B cell (primary cell): ENCODE measurements at regions not wholly inside any gene's neighbourhood (a gene's known extent, or its start where the extent isn't known, plus 50 kb on each side); places are given as distances from the start of the nearest gene placed in this dataset.

ENCODE experiments used
- ATAC-seq: fragments of 200-7000 bp; cut with Tn5 transposase; one replicate; pipeline ENCODE4 v1.10.0; 2021; ENCODE audit warnings: low read depth, mild to moderate bottlenecking, moderate number of reproducible peaks, moderate library complexity
- CTCF ChIA-PET: fragments of 350-600 bp; sonication (Branson Sonifier 250); formaldehyde crosslinking; loops from one replicate; lab custom pipeline; 2021; ENCODE audit warnings: antibody characterized with exemption, inconsistent platforms; lab: Charles Lee
- POLR2A ChIA-PET: fragments of 350-600 bp; sonication (Branson Sonifier 250); formaldehyde crosslinking; loops from one replicate; lab custom pipeline; 2021; ENCODE audit warnings: antibody characterized with exemption; lab: Charles Lee
- DNase-seq: peaks from one replicate; pipeline ENCODE4 v3.0.0; 2013
- H2AFZ ChIP-seq: 2 replicates; pipeline ENCODE4 v1.6.1; 2012; ENCODE audit warnings: mild to moderate bottlenecking, low read depth, low read length; ENCODE audit not compliant: insufficient read depth, poor library complexity, severe bottlenecking
- H3K27ac ChIP-seq, 2 donors: 1 replicate in 1 of 2; 2 replicates in 1 of 2; pipeline ENCODE4 v1.5.1; 2012 to 2013; ENCODE audit warnings: low read length in 2 of 2, mild to moderate bottlenecking in 2 of 2, moderate library complexity in 1 of 2
- H3K27me3 ChIP-seq, 4 experiments: fragments of 200-600 bp in 1 of 4; sonication (generic) in 1 of 4; replicated peaks in 1 of 4; 1 replicate in 2 of 4; 2 replicates in 2 of 4; pipeline versions ENCODE4 v1.6.1 to v1.7.0; 2013 to 2016; ENCODE audit warnings: low read length in 3 of 4, mild to moderate bottlenecking in 2 of 4, mixed read lengths in 1 of 4, moderate library complexity in 1 of 4; ENCODE audit not compliant: insufficient read depth in 4 of 4, control insufficient read depth in 3 of 4; ENCODE audit errors: control extremely low read depth in 1 of 4
- H3K36me3 ChIP-seq, 2 experiments: replicated peaks in 1 of 2; 1 replicate in 1 of 2; 2 replicates in 1 of 2; pipeline versions ENCODE4 v1.6.1 to v1.7.1; 2013; ENCODE audit warnings: low read length in 1 of 2; ENCODE audit not compliant: insufficient read depth in 2 of 2, control insufficient read depth in 1 of 2; ENCODE audit errors: control extremely low read depth in 1 of 2, extremely low read depth in 1 of 2
- H3K4me1 ChIP-seq, 2 donors: fragments of 200-600 bp in 1 of 2; sonication (generic) in 1 of 2; 1 replicate in 1 of 2; 2 replicates in 1 of 2; pipeline versions ENCODE4 v1.5.1 to v1.6.1; 2013 to 2017; ENCODE audit warnings: low read length in 2 of 2; ENCODE audit not compliant: control insufficient read depth in 2 of 2, insufficient read depth in 2 of 2
- H3K4me2 ChIP-seq: replicated peaks from 2 replicates; pipeline ENCODE3; 2012; ENCODE audit warnings: mild to moderate bottlenecking, low read depth, low read length; ENCODE audit not compliant: poor library complexity, severe bottlenecking
- H3K4me3 ChIP-seq, 5 experiments: fragments of 200-600 bp in 1 of 5; sonication (generic) in 1 of 5; 1 replicate in 3 of 5; 2 replicates in 2 of 5; pipeline versions ENCODE4 v1.5.1 to v1.7.0; 2011 to 2016; ENCODE audit warnings: low read length in 4 of 5, mild to moderate bottlenecking in 4 of 5, low read depth in 2 of 5, control low read depth in 1 of 5, moderate library complexity in 1 of 5; ENCODE audit not compliant: insufficient read depth in 1 of 5; ENCODE audit errors: control extremely low read depth in 1 of 5, extremely low read depth in 1 of 5
- H3K79me2 ChIP-seq: fragments of 200-600 bp; sonication (generic); one replicate; pipeline ENCODE4 v1.6.0; 2016; ENCODE audit warnings: low read length; ENCODE audit not compliant: control insufficient read depth, insufficient read depth
- H3K9ac ChIP-seq: fragments of 200-600 bp; sonication (generic); 2 replicates; pipeline ENCODE4 v1.6.1; 2017; ENCODE audit warnings: mild to moderate bottlenecking, low read length, moderate library complexity
- H3K9me3 ChIP-seq, 3 donors: one replicate each; pipeline versions ENCODE4 v1.6.1 to v1.7.1; 2013; ENCODE audit warnings: low read length in 2 of 3; ENCODE audit not compliant: control insufficient read depth in 2 of 3, insufficient read depth in 1 of 3; ENCODE audit errors: control extremely low read depth in 1 of 3
- H4K20me1 ChIP-seq: 2 replicates; pipeline ENCODE4 v1.6.0; 2012; ENCODE audit warnings: mild to moderate bottlenecking, low read length; ENCODE audit not compliant: insufficient read depth, control insufficient read depth, poor library complexity, severe bottlenecking
- H3K27ac Mint-ChIP-seq: one replicate; pipeline ENCODE4 v1.8.0; 2021; ENCODE audit warnings: mixed read lengths
- H3K27me3 Mint-ChIP-seq: one replicate; pipeline ENCODE4 v1.8.0; 2021; ENCODE audit warnings: mixed read lengths
- H3K4me1 Mint-ChIP-seq: one replicate; pipeline ENCODE4 v1.8.0; 2021; ENCODE audit warnings: mixed read lengths
- H3K4me3 Mint-ChIP-seq: one replicate; pipeline ENCODE4 v1.8.0; 2021; ENCODE audit warnings: mixed read lengths
- H3K9me3 Mint-ChIP-seq: one replicate; pipeline ENCODE4 v1.8.0; 2022; ENCODE audit warnings: mixed read lengths; ENCODE audit not compliant: insufficient read depth
- EZH2 ChIP-seq: IDR thresholded peaks from 2 replicates; pipeline ENCODE4 v1.6.1; 2012; ENCODE audit warnings: borderline replicate concordance, low read depth, mild to moderate bottlenecking, moderate library complexity, low read length; ENCODE audit not compliant: insufficient read depth, poor library complexity, severe bottlenecking
- WGBS: methylation state at CpG from one replicate; pipeline ENCODE4 v1.1.5; 2013; ENCODE audit warnings: missing lambda C conversion rate; ENCODE audit not compliant: insufficient coverage; 5-methylcytosine and 5-hydroxymethylcytosine counted together
- intact Hi-C: fragments of 100-400 bp; cut with micrococcal nuclease; formaldehyde crosslinking; loops from one replicate; pipeline ENCODE4 v1.10.0; 2022
- TF ChIP-seq, protein P1 (sequence below): fragments of 200-600 bp; IDR thresholded peaks from one replicate; pipeline ENCODE4 v1.8.0; 2022; ENCODE audit warnings: antibody characterized with exemption, mild to moderate bottlenecking

DNA sequence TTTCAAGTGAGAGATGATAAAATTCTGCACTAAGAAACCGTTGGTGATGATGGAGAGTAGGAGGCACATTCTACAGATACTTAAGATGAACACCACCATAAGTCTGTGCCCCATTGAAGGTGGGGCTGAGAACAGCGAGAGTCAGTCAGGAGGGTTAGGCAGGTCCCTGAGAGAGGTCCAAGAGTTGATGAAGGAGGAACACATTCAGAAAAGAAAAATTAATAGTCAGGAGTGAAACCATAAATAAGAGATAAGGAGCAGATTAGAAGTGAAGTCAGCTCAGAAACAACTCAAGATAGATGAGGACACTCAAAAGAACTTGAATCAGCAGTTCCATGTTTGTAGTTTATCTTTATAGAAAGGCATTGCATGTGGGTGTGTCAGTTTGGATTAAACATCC lies 727.2 kb upstream of the MARCKS start:
- POLR2A ChIA-PET = no interaction called here
- no peaks in the 10 kb centered on the region for H3K9me3 ChIP-seq
- no CpG with 5 or more reads among the region's 2 CpGs for WGBS
- no peaks in the 10 kb centered on the region for H3K27me3 ChIP-seq
- CTCF ChIA-PET = no interaction called here
- no peak overlapping the region for H3K4me3 ChIP-seq
- Mint-ChIP-seq H3K9me3 (no peaks in the 10 kb centered on the region), H3K4me1 (no peaks in the 10 kb centered on the region), H3K27me3 (peaks cover 2% of the 10 kb centered on the region), H3K4me3 (no peak overlapping the region), H3K27ac (no peak overlapping the region)
- H3K79me2 ChIP-seq = no peaks in the 10 kb centered on the region
- H3K9ac ChIP-seq = no peak overlapping the region
- H4K20me1 ChIP-seq = no peaks in the 10 kb centered on the region
- ATAC-seq = no peak
- no peak overlapping the region for H3K27ac ChIP-seq
- TF ChIP-seq, protein P1, sequence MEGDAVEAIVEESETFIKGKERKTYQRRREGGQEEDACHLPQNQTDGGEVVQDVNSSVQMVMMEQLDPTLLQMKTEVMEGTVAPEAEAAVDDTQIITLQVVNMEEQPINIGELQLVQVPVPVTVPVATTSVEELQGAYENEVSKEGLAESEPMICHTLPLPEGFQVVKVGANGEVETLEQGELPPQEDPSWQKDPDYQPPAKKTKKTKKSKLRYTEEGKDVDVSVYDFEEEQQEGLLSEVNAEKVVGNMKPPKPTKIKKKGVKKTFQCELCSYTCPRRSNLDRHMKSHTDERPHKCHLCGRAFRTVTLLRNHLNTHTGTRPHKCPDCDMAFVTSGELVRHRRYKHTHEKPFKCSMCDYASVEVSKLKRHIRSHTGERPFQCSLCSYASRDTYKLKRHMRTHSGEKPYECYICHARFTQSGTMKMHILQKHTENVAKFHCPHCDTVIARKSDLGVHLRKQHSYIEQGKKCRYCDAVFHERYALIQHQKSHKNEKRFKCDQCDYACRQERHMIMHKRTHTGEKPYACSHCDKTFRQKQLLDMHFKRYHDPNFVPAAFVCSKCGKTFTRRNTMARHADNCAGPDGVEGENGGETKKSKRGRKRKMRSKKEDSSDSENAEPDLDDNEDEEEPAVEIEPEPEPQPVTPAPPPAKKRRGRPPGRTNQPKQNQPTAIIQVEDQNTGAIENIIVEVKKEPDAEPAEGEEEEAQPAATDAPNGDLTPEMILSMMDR = no peak
- no peak for TF ChIP-seq EZH2
- H3K36me3 ChIP-seq = no peaks in the 10 kb centered on the region
- no peak overlapping the region for H2AFZ ChIP-seq
- intact Hi-C loops = no loop called here
- no peak for DNase-seq
- H3K4me1 ChIP-seq = no peaks in the 10 kb centered on the region
- no peak overlapping the region for H3K4me2 ChIP-seq

DNA sequence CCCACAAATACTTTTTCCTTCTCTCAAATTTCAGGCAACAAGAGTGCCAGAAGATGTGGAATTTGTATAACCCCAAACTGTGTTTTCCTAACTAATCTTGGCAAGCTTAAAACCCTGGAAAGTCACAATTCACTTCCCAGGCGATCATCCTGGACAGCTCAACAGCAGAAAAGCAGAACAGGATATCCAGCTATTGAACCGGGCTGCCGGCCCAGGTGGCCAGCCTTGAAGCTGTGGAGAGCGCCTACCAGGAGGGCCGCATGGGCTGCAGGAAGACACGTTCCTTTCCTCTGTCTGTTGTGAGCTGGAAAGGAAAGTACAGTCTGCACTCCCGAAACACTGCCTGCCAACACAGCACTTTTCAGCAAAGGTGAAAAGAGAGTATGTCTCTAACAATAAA lies 719.7 kb upstream of the MARCKS start:
- intact Hi-C loops = no loop called here
- Mint-ChIP-seq H3K27ac (no peak overlapping the region), H3K4me3 (no peak overlapping the region), H3K9me3 (no peaks in the 10 kb centered on the region), H3K27me3 (peaks cover 3% of the 10 kb centered on the region), H3K4me1 (no peaks in the 10 kb centered on the region)
- no peak for ATAC-seq
- no peak overlapping the region for H3K4me3 ChIP-seq
- DNase-seq = no peak
- H3K27me3 ChIP-seq = no peaks in the 10 kb centered on the region
- H3K4me1 ChIP-seq = no peaks in the 10 kb centered on the region
- H4K20me1 ChIP-seq = no peaks in the 10 kb centered on the region
- H3K4me2 ChIP-seq = no peak overlapping the region
- H3K36me3 ChIP-seq = no peaks in the 10 kb centered on the region
- no peak overlapping the region for H3K9ac ChIP-seq
- ChIA-PET POLR2A (no interaction called here), CTCF (no interaction called here)
- 0% methylated on average over 2 of the region's 7 CpGs for WGBS
- TF ChIP-seq, protein P1 = no peak
- TF ChIP-seq EZH2 = no peak
- H2AFZ ChIP-seq = no peak overlapping the region
- no peak overlapping the region for H3K27ac ChIP-seq
- H3K9me3 ChIP-seq = no peaks in the 10 kb centered on the region
- no peaks in the 10 kb centered on the region for H3K79me2 ChIP-seq
